ENCODE measurements at regions not wholly inside any gene's neighbourhood (a gene's known extent, or its start where the extent isn't known, plus 50 kb on each side); places are given as distances from the start of the nearest gene placed in this dataset.

DNA sequence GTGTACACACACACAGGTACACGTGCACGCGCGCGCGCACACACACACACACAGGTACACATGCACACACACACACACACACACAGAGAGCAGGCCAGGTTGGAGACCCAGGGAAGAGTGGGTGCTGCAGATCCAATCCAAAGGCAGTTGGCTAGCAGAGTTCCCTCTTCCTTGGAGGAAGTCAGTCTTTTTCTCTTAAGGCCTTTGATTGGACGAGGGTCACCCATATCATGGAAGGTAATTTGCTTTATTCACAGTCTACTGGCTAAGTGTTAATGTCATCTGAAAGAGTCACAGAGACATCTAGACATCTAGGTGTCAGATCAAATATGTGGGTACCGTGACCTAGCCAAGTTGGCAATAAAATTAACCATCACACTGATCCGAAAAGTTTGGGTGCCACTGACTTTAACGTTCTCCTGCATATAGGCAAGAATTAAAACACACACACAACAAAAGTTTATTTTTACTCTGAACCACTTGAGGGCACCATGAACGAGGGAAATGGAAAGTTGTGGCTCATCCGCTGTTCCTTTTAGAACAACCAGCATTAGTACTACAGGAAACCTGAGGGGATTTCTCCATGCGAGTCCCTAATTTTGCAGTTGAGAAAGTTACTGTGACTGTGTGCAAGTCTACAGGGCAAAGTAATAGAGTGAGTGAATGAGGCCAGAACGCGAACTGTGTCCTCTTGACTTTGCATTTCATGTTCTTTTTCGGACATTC, 66.0 kb upstream of the STOX2 start:
- Histone ChIP-seq H3K27me3 (no peaks in the 10 kb centered on the region), H3K4me1 (peaks cover 5% of the 10 kb centered on the region in 2 donors), H3K27ac (no peak overlapping the region), H3K9me3 (no peaks in the 10 kb centered on the region), H3K36me3 (no peaks in the 10 kb centered on the region), H3K4me3 (replicated peaks in 1 of 3) (no peak overlapping the region)
- 78 to 79% methylated on average over 16 of the region's 16 CpGs for WGBS, 2 donors
- DNase-seq: no peak
- intact Hi-C loops (cut with DNase I): no loop called here
- no peak for TF ChIP-seq POLR2A (IDR thresholded peaks at IDR 0.05)
- TF ChIP-seq CTCF (IDR thresholded peaks at IDR 0.05): peak in 1 of 6 experiments; percentile 4

DNA sequence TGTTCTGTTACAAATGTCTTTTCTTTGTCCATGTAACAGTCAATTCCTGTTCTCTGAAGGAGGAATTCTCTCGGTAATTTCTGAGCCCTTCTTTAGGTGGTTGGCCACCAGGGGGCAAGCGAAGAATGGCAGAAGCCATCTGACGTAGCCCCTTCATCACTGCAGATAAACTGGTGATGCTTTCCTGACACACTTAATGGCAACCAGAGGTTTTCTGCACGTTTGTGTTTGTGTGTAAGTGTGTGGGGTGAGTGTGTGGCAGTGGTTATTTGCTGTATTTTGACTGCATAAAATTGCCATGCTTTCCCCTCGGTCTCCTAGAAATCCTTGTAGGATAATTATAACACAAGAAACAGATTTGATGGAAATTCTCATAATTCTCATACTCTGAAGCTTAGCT, 64.8 kb upstream of the STOX2 start:
- intact Hi-C loops (cut with DNase I): loop anchor here (5.0 kb wide), 1 partner anchor 327 kb away; no protein-coding TSS in a partner anchor
- Histone ChIP-seq H3K36me3 (no peaks in the 10 kb centered on the region), H3K27ac (no peak overlapping the region), H3K9me3 (no peaks in the 10 kb centered on the region), H3K4me3 (replicated peaks in 1 of 3) (no peak overlapping the region), H3K27me3 (no peaks in the 10 kb centered on the region), H3K4me1 (no peaks in the 10 kb centered on the region)
- peak; percentile 41 to 80 (median 73) for TF ChIP-seq CTCF (IDR thresholded peaks at IDR 0.05)
- no peak for TF ChIP-seq POLR2A (IDR thresholded peaks at IDR 0.05)
- 15 to 27% methylated on average over 5 of the region's 5 CpGs for WGBS, 2 donors
- peak; percentile 80 to 86 for DNase-seq

DNA sequence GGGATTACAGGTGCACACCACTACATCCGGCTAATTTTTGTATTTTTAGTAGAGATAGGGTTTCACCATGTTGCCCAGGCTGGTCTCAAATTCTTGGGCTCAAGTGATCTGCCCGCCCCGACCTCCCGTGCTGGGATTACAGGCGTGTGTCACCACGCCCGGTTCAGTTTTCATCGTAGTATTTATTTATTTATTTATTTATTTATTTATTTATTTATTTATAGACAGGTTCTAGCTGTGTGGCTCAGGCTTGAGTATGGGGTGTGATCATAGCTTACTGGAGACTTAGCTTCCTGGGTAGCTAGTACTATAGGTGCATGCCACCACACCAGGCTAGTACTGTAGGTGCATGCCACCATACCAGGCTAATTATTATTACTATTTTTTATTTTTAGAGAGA, 64.1 kb upstream of the STOX2 start:
- no peak for TF ChIP-seq POLR2A (IDR thresholded peaks at IDR 0.05)
- DNase-seq: no peak
- Histone ChIP-seq H3K4me3 (replicated peaks in 1 of 3) (no peak overlapping the region), H3K4me1 (no peaks in the 10 kb centered on the region), H3K27me3 (no peaks in the 10 kb centered on the region), H3K27ac (no peak overlapping the region), H3K36me3 (no peaks in the 10 kb centered on the region), H3K9me3 (no peaks in the 10 kb centered on the region)
- WGBS, 2 donors: 96 to 97% methylated on average over 8 of the region's 8 CpGs
- intact Hi-C loops (cut with DNase I): loop anchor here (5.0 kb wide), 1 partner anchor 326 kb away; no protein-coding TSS in a partner anchor

DNA sequence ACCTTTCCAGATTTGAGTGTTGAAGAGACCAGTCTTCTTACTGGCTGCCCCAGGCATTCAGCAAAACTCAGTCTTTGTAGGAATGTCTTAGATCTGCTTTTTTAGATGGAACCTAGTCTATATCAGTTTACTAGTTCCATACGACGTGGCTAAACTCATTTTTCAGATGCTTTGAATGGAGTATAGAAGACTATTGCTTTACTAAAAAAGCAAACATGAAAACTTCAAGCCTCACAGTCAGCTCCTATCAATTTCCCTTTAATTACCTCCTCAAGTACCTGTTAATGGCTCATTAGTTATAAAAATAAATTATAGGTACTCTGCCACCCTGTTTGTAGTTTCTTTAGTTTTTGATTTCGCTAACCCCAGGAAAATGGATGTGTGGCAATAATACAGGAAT, 63.0 kb upstream of the STOX2 start:
- Histone ChIP-seq H3K9me3 (no peaks in the 10 kb centered on the region), H3K27ac (no peak overlapping the region), H3K36me3 (no peaks in the 10 kb centered on the region), H3K27me3 (no peaks in the 10 kb centered on the region), H3K4me1 (no peaks in the 10 kb centered on the region), H3K4me3 (replicated peaks in 1 of 3) (no peak overlapping the region)
- WGBS, 2 donors: 86 to 87% methylated on average over 3 of the region's 3 CpGs
- TF ChIP-seq POLR2A (IDR thresholded peaks at IDR 0.05): no peak
- intact Hi-C loops (cut with DNase I): loop anchor here (5.0 kb wide), 1 partner anchor 325 kb away; no protein-coding TSS in a partner anchor
- no peak for DNase-seq

- no peaks in the 10 kb centered on the region for H3K36me3 ChIP-seq
- no peak overlapping the region for H3K4me3 ChIP-seq (replicated peaks in 1 of 3)
- intact Hi-C loops (cut with DNase I): loop anchor here (5.0 kb wide), 1 partner anchor 324 kb away; no protein-coding TSS in a partner anchor
- no peak for DNase-seq
- H3K27me3 ChIP-seq: no peaks in the 10 kb centered on the region
- H3K9me3 ChIP-seq: no peaks in the 10 kb centered on the region
- TF ChIP-seq CTCF (IDR thresholded peaks at IDR 0.05) (no peak), POLR2A (IDR thresholded peaks at IDR 0.05) (no peak)
- 71 to 76% methylated on average over 7 of the region's 7 CpGs for WGBS, 2 donors
- no peak overlapping the region for H3K27ac ChIP-seq
- H3K4me1 ChIP-seq: no peaks in the 10 kb centered on the region
These were observed 61.8 kb upstream of the STOX2 start for GRCh38 chr4:183843248-183843671.

DNA sequence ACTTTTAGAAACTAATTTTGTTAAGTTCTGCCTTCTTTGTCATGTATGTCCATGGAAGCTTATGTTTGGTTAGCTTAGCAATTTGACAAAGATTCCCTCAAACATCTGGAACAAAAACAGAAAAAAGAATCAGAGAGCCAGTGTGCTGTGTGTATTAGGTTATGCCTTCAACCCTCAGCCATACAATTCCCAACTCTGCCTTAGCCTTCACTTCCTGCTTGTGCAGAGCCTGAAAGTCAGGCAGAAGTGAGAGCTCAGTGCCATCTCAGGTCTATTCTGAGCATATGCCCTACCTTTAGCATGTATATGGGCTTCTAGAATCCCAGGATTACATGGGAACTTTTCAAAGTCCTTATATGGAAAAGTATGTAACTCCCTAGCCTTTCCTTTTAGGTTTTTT, 58.2 kb upstream of the STOX2 start:
- intact Hi-C loops (cut with DNase I): no loop called here
- no peak for DNase-seq
- Histone ChIP-seq H3K4me1 (peaks cover 4 to 7% of the 10 kb centered on the region in 2 donors), H3K36me3 (no peaks in the 10 kb centered on the region), H3K27me3 (no peaks in the 10 kb centered on the region), H3K9me3 (no peaks in the 10 kb centered on the region), H3K4me3 (replicated peaks in 1 of 3) (no peak overlapping the region), H3K27ac (no peak overlapping the region)
- TF ChIP-seq POLR2A (IDR thresholded peaks at IDR 0.05) (no peak), CTCF (IDR thresholded peaks at IDR 0.05) (no peak)

All from thyroid gland (tissue), 4 donors.